Right atrium auricular region (tissue), 2 donors: ENCODE measurements at regions not wholly inside any gene's neighbourhood (a gene's known extent, or its start where the extent isn't known, plus 50 kb on each side); places are given as distances from the start of the nearest gene placed in this dataset.

Experiments used
- DNase-seq: peaks from one replicate; pipeline ENCODE4 v3.0.0-alpha.2; 2019; ENCODE audit warnings: low spot score
- H3K27ac ChIP-seq, 2 donors: fragments of 200-600 bp; sonication (generic); 1 replicate in 1 of 2; 2 replicates in 1 of 2; pipeline ENCODE4 v1.5.1; 2016 to 2019
- H3K27me3 ChIP-seq, 2 donors: fragments of 200-600 bp; sonication (generic); one replicate each; pipeline versions ENCODE4 v1.5.1 to v1.6.0; 2017 to 2019
- H3K36me3 ChIP-seq: fragments of 200-600 bp; sonication (generic); one replicate; pipeline ENCODE4 v1.5.1; 2016
- H3K4me1 ChIP-seq, 2 donors: fragments of 200-600 bp; sonication (generic); one replicate each; pipeline versions ENCODE4 v1.5.1 to v1.6.0; 2017 to 2019
- H3K4me3 ChIP-seq, 2 donors: fragments of 200-600 bp; sonication (generic); 1 replicate in 1 of 2; 2 replicates in 1 of 2; pipeline ENCODE4 v1.5.1; 2017 to 2019; ENCODE audit warnings: mild to moderate bottlenecking in 1 of 2, moderate library complexity in 1 of 2
- H3K9me3 ChIP-seq, 2 donors: fragments of 200-600 bp; sonication (generic); one replicate each; pipeline ENCODE4 v1.5.1; 2019
- TF ChIP-seq, protein P1 (sequence below), 2 donors: fragments of 200-600 bp; sonication (generic); IDR thresholded peaks; one replicate each; pipeline ENCODE4 v1.5.1; 2019; ENCODE audit warnings: antibody characterized with exemption in 2 of 2

- Histone ChIP-seq H3K27me3 (no peaks in the 10 kb centered on the region), H3K4me1 (no peaks in the 10 kb centered on the region), H3K4me3 (no peak overlapping the region), H3K27ac (no peak overlapping the region), H3K36me3 (no peaks in the 10 kb centered on the region), H3K9me3 (no peaks in the 10 kb centered on the region)
- no peak for DNase-seq
- TF ChIP-seq, protein P1, sequence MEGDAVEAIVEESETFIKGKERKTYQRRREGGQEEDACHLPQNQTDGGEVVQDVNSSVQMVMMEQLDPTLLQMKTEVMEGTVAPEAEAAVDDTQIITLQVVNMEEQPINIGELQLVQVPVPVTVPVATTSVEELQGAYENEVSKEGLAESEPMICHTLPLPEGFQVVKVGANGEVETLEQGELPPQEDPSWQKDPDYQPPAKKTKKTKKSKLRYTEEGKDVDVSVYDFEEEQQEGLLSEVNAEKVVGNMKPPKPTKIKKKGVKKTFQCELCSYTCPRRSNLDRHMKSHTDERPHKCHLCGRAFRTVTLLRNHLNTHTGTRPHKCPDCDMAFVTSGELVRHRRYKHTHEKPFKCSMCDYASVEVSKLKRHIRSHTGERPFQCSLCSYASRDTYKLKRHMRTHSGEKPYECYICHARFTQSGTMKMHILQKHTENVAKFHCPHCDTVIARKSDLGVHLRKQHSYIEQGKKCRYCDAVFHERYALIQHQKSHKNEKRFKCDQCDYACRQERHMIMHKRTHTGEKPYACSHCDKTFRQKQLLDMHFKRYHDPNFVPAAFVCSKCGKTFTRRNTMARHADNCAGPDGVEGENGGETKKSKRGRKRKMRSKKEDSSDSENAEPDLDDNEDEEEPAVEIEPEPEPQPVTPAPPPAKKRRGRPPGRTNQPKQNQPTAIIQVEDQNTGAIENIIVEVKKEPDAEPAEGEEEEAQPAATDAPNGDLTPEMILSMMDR (IDR thresholded peaks at IDR 0.05) = no peak
These were observed 972.5 kb downstream of the GBE1 start for GRCh38 chr3:80788914-80789313.

DNA sequence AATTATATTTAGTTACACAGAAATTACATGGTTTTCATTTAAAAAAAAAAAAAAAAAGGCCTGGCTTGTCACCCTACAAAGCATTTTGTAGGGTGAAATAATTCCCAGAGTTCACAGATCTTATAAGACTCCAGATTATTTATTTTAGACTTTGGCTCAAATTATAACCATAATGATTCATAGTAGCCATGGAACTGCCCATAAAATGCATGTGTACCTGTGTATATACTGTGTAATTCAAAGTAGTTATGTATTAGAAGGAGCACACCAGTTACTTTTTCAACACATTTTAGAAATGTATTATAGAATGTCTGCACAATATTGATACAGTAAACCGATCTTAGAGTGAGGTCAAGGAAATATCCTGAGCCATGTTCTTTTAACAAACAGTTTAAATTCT lies 975.6 kb downstream of the GBE1 start:
- Histone ChIP-seq H3K27ac (no peak overlapping the region), H3K4me1 (no peaks in the 10 kb centered on the region)

GRCh38 chr3:80785475-80785874 lies 976.0 kb downstream of the GBE1 start:
- no peak for DNase-seq
- H3K36me3 ChIP-seq = no peaks in the 10 kb centered on the region
- H3K27me3 ChIP-seq = no peaks in the 10 kb centered on the region
- no peaks in the 10 kb centered on the region for H3K4me1 ChIP-seq
- H3K9me3 ChIP-seq = no peaks in the 10 kb centered on the region
- H3K27ac ChIP-seq = no peak overlapping the region
- TF ChIP-seq, protein P1 (IDR thresholded peaks at IDR 0.05) = no peak
- no peak overlapping the region for H3K4me3 ChIP-seq

More for the DNA sequence above, 975.6 kb downstream of the GBE1 start:
- Histone ChIP-seq H3K27me3 (no peaks in the 10 kb centered on the region), H3K9me3 (no peaks in the 10 kb centered on the region), H3K4me3 (no peak overlapping the region), H3K36me3 (no peaks in the 10 kb centered on the region)
- TF ChIP-seq, protein P1 (IDR thresholded peaks at IDR 0.05) = no peak
- no peak for DNase-seq

GRCh38 chr3:80771085-80771484 lies 990.4 kb downstream of the GBE1 start:
- no peak for DNase-seq
- Histone ChIP-seq H3K27me3 (no peaks in the 10 kb centered on the region), H3K4me3 (no peak overlapping the region), H3K36me3 (no peaks in the 10 kb centered on the region), H3K4me1 (no peaks in the 10 kb centered on the region), H3K27ac (no peak overlapping the region), H3K9me3 (peaks cover 0 to 8% of the 10 kb centered on the region in 2 donors)
- TF ChIP-seq, protein P1 (IDR thresholded peaks at IDR 0.05) = no peak

DNA sequence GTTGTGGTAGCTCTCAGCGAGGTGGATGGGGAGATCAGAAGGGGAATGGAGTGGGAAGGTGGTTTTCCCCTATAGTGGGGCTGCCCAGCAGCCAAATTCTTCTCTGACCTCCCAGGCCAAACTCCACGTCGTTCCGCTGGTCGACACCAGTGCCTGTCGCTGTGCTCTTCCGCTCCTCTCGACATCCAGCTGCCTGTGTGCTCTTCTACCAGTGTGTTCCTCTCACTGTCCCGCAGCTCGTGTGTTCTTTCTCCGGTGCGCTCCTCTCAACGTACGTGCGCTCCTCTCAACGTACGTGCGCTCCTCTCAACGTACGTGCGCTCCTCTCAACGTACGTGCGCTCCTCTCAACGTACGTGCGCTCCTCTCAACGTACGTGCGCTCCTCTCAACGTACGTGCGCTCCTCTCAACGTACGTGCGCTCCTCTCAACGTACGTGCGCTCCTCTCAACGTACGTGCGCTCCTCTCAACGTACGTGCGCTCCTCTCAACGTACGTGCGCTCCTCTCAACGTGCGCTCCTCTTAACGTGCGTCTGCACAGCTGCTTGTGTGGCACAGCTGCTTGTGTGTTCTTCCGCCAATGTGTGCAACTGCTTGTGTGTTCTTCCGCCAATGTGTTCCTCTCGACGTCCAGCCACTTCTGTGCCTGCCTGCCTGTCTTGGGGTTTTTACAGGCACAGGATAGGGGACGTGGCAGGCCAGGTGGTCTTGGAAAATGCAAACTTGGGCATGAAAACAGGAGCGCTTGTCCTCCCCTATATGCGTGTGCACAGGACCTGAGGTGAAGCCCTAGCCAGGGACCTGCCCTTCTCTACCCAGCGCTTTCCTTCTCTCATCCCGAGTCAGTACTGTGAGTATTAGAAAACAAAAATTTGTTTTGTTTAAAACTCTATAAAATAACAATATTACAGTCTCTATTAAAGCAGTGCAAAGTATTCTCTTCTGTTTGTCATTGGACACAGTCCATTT lies 991.1 kb downstream of the GBE1 start:
- Histone ChIP-seq H3K27me3 (no peaks in the 10 kb centered on the region), H3K4me3 (no peak overlapping the region), H3K4me1 (no peaks in the 10 kb centered on the region), H3K27ac (no peak overlapping the region), H3K36me3 (no peaks in the 10 kb centered on the region), H3K9me3 (peaks cover 0 to 8% of the 10 kb centered on the region in 2 donors)
- TF ChIP-seq, protein P1 (IDR thresholded peaks at IDR 0.05) = no peak
- DNase-seq = no peak
